SU-DHL-6 (cell line): ENCODE measurements at regions not wholly inside any gene's neighbourhood (a gene's known extent, or its start where the extent isn't known, plus 50 kb on each side); places are given as distances from the start of the nearest gene placed in this dataset.

Source experiments
- CTCF ChIP-seq: fragments of 200-600 bp; sonication (generic); IDR thresholded peaks from one replicate; pipeline ENCODE4 v1.5.1; 2017; ENCODE audit warnings: antibody characterized with exemption, mild to moderate bottlenecking, low read length, moderate library complexity; ENCODE audit not compliant: insufficient read depth, poor library complexity, severe bottlenecking
- EZH2phosphoT487 ChIP-seq: fragments of 200-600 bp; sonication (generic), shearing (Covaris generic); conservative IDR thresholded peaks from 2 replicates; pipeline ENCODE4 v1.6.1; 2018; ENCODE audit warnings: mild to moderate bottlenecking, antibody characterized with exemption, low read length, moderate library complexity, mixed read lengths

- TF ChIP-seq EZH2phosphoT487 (no peak), CTCF (no peak)
Measured at GRCh38 chr10:35824704-35825103, 182.6 kb upstream of the FZD8 start.
